ENCODE measurements at regions not wholly inside any gene's neighbourhood (a gene's known extent, or its start where the extent isn't known, plus 50 kb on each side); places are given as distances from the start of the nearest gene placed in this dataset.

DNA sequence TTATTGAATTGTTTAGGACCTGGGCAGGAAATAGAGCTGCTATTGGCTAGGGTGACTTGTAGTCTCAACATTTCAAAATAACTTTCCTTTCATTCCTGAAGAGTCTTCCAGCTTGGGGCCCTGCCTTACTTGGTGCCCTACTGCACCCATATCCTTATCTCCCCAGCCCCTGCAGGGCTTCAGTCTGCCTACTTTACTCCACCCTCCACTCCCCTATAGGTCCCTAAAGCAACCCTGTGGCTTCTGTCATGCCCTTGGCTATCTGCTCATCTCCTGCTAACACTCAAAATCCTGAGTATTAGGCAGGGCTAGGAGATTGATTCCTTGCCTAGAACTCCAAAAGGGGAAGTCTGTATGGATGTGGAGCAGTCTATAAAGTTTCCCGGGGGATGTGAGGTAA is 57.6 kb upstream of the PRKG2 start:
- Histone ChIP-seq H3K4me3 (ENCODE audit: low read depth, low read length) (no peak overlapping the region), H3K27me3 (ENCODE audit: control insufficient read depth, insufficient read depth, low read length) (no peaks in the 10 kb centered on the region), H3K36me3 (ENCODE audit: control insufficient read depth, insufficient read depth, low read length) (no peaks in the 10 kb centered on the region), H3K9me3 (ENCODE audit: control insufficient read depth in 2 of 2, low read length in 2 of 2) (peaks cover 0 to 2% of the 10 kb centered on the region in 2 experiments), H3K27ac (ENCODE audit: insufficient read depth, low read length, poor library complexity, severe bottlenecking) (no peak overlapping the region), H3K4me1 (ENCODE audit: control insufficient read depth, insufficient read depth, low read length, poor library complexity, severe bottlenecking) (no peaks in the 10 kb centered on the region)
- no peak for ATAC-seq (ENCODE audit: low read depth in 2 of 2)
- DNase-seq, result no peak
- H3K36me3 Mint-ChIP-seq, result no peaks in the 10 kb centered on the region
- peaks cover 3 to 16% (median 5%) of the 10 kb centered on the region in 7 donors for H3K9me3 Mint-ChIP-seq
- H3K27ac Mint-ChIP-seq, result no peak overlapping the region
- H3K4me3 Mint-ChIP-seq, result no peak overlapping the region
- H3K4me1 Mint-ChIP-seq, result no peaks in the 10 kb centered on the region
- H3K27me3 Mint-ChIP-seq, result no peaks in the 10 kb centered on the region
